DND-41 (cell line): ENCODE measurements at regions not wholly inside any gene's neighbourhood (a gene's known extent, or its start where the extent isn't known, plus 50 kb on each side); places are given as distances from the start of the nearest gene placed in this dataset.

ENCODE experiments used
- ATAC-seq: fragments of 200-7000 bp; cut with Tn5 transposase; 3 replicates; pipeline ENCODE4 v1.9.1; 2021; ENCODE audit warnings: low read depth; ENCODE audit not compliant: insufficient read depth
- DNase-seq: peaks from one replicate; pipeline ENCODE4 v3.0.0-alpha.2; 2020
- H2AFZ ChIP-seq: 2 replicates; pipeline ENCODE4 v1.6.0; 2012; ENCODE audit warnings: low read depth, low read length
- H3K27ac ChIP-seq: 2 replicates; pipeline ENCODE4 v1.5.1; 2012; ENCODE audit warnings: low read length, inconsistent platforms
- H3K27me3 ChIP-seq: fragments of 200-600 bp; sonication (generic); 2 replicates; pipeline ENCODE4 v1.6.0; 2012; ENCODE audit warnings: low read length, mild to moderate bottlenecking, inconsistent platforms; ENCODE audit not compliant: insufficient read depth, poor library complexity
- H3K36me3 ChIP-seq: 2 replicates; pipeline ENCODE4 v1.5.1; 2012; ENCODE audit warnings: low read length, inconsistent platforms; ENCODE audit not compliant: insufficient read depth
- H3K4me1 ChIP-seq: 2 replicates; pipeline ENCODE4 v1.5.1; 2012; ENCODE audit warnings: mild to moderate bottlenecking, low read length; ENCODE audit not compliant: insufficient read depth
- H3K4me2 ChIP-seq: 2 replicates; pipeline ENCODE4 v1.6.0; 2012; ENCODE audit warnings: mild to moderate bottlenecking, moderate library complexity, low read length, inconsistent platforms; ENCODE audit not compliant: insufficient read depth
- H3K4me3 ChIP-seq, 2 experiments: fragments of 200-600 bp in 1 of 2; shearing (Covaris generic) in 1 of 2; 2 replicates each; pipeline ENCODE4 v1.5.1; 2012 to 2016; ENCODE audit warnings: inconsistent platforms in 2 of 2, low read length in 2 of 2, mild to moderate bottlenecking in 2 of 2, low read depth in 1 of 2, moderate library complexity in 1 of 2
- H3K79me2 ChIP-seq: 2 replicates; pipeline ENCODE4 v1.6.0; 2012; ENCODE audit warnings: low read length, inconsistent platforms; ENCODE audit not compliant: insufficient read depth
- H3K9ac ChIP-seq: 2 replicates; pipeline ENCODE4 v1.6.0; 2012; ENCODE audit warnings: low read depth, mild to moderate bottlenecking, inconsistent platforms, low read length, moderate library complexity
- H3K9me3 ChIP-seq: 2 replicates; pipeline ENCODE4 v1.5.1; 2012; ENCODE audit warnings: low read length, moderate library complexity, mild to moderate bottlenecking, inconsistent platforms; ENCODE audit not compliant: insufficient read depth, severe bottlenecking
- H4K20me1 ChIP-seq: 2 replicates; pipeline ENCODE4 v1.6.0; 2012; ENCODE audit warnings: low read length; ENCODE audit not compliant: insufficient read depth
- CTCF ChIP-seq: IDR thresholded peaks from 2 replicates; pipeline ENCODE4 v1.5.1; 2012; ENCODE audit warnings: borderline replicate concordance, low read length, moderate library complexity, mild to moderate bottlenecking; ENCODE audit not compliant: poor library complexity, severe bottlenecking; ENCODE audit errors: extremely low read depth
- EZH2 ChIP-seq: IDR thresholded peaks from 3 replicates; pipeline ENCODE4 v1.6.1; 2012; ENCODE audit warnings: borderline replicate concordance, low read depth, mild to moderate bottlenecking, moderate library complexity, low read length, inconsistent platforms; ENCODE audit not compliant: severe bottlenecking

DNA sequence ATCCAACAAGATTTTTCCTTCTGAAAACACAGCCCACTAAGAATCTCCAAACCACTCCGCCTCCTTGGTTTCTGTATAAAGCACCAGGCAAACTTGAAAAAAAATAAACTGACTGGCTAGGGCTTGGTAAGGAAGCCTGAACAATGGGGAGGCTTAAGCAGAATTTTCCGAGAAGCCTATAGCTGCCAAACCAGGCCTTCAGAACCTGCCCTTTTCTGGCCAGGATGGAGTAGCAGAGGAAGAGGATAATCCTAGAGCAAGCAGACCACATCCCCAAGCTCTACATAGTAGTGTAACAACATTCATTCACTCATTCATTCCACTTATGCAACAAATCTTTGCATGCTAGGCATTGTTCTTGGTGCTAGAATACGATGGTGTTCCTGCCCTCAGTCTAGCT lies 529.6 kb upstream of the ZEB2 start:
- Histone ChIP-seq H3K36me3 (no peaks in the 10 kb centered on the region), H3K27me3 (no peaks in the 10 kb centered on the region), H3K4me1 (no peaks in the 10 kb centered on the region), H3K4me2 (no peak overlapping the region), H3K4me3 (no peak overlapping the region), H3K9ac (no peak overlapping the region), H3K9me3 (no peaks in the 10 kb centered on the region), H3K79me2 (no peaks in the 10 kb centered on the region), H3K27ac (no peak overlapping the region), H2AFZ (no peak overlapping the region), H4K20me1 (no peaks in the 10 kb centered on the region)
- no peak for ATAC-seq
- no peak for DNase-seq
- TF ChIP-seq CTCF (no peak), EZH2 (no peak)

GRCh38 chr2:145047554-145047953 lies 527.6 kb upstream of the ZEB2 start:
- H3K36me3 ChIP-seq = no peaks in the 10 kb centered on the region
- no peaks in the 10 kb centered on the region for H3K27me3 ChIP-seq
- DNase-seq (no peak), ATAC-seq (no peak)
- H3K4me1 ChIP-seq = no peaks in the 10 kb centered on the region
- no peaks in the 10 kb centered on the region for H4K20me1 ChIP-seq
- TF ChIP-seq CTCF = no peak
- TF ChIP-seq EZH2 = no peak
- no peak overlapping the region for H2AFZ ChIP-seq
- H3K4me2 ChIP-seq = no peak overlapping the region
- no peak overlapping the region for H3K9ac ChIP-seq
- no peak overlapping the region for H3K4me3 ChIP-seq
- H3K9me3 ChIP-seq = no peaks in the 10 kb centered on the region
- H3K79me2 ChIP-seq = no peaks in the 10 kb centered on the region
- H3K27ac ChIP-seq = no peak overlapping the region

GRCh38 chr2:145044491-145044890 lies 524.6 kb upstream of the ZEB2 start:
- ATAC-seq (no peak), DNase-seq (no peak)
- Histone ChIP-seq H3K4me1 (no peaks in the 10 kb centered on the region), H4K20me1 (no peaks in the 10 kb centered on the region), H3K4me2 (no peak overlapping the region), H3K79me2 (no peaks in the 10 kb centered on the region), H3K9ac (no peak overlapping the region), H3K27me3 (no peaks in the 10 kb centered on the region), H2AFZ (no peak overlapping the region), H3K36me3 (no peaks in the 10 kb centered on the region), H3K9me3 (no peaks in the 10 kb centered on the region), H3K27ac (no peak overlapping the region), H3K4me3 (no peak overlapping the region)
- TF ChIP-seq EZH2 = no peak
- TF ChIP-seq CTCF = no peak

GRCh38 chr2:145043399-145043834 lies 523.5 kb upstream of the ZEB2 start:
- Histone ChIP-seq H3K9ac (no peak overlapping the region), H4K20me1 (no peaks in the 10 kb centered on the region), H2AFZ (no peak overlapping the region), H3K4me2 (no peak overlapping the region), H3K27ac (no peak overlapping the region), H3K4me3 (no peak overlapping the region), H3K27me3 (no peaks in the 10 kb centered on the region), H3K79me2 (no peaks in the 10 kb centered on the region), H3K9me3 (no peaks in the 10 kb centered on the region), H3K36me3 (no peaks in the 10 kb centered on the region), H3K4me1 (no peaks in the 10 kb centered on the region)
- TF ChIP-seq CTCF (no peak), EZH2 (no peak)
- DNase-seq (no peak), ATAC-seq (no peak)
